Caco-2 (cell line): ENCODE measurements at regions not wholly inside any gene's neighbourhood (a gene's known extent, or its start where the extent isn't known, plus 50 kb on each side); places are given as distances from the start of the nearest gene placed in this dataset.

Experiments
- BruUV-seq: library from RNA; stranded (reverse); fragments of 400-500 nt; replicated peaks from 2 replicates; lab custom pipeline; 2021; lab: Mats Ljungman, UMichigan
- CTCF ChIA-PET: fragments of 300-600 bp; sonication (Branson Sonifier 250); formaldehyde crosslinking; loops from one replicate; lab custom pipeline; 2022; ENCODE audit warnings: antibody characterized with exemption; lab: Charles Lee
- POLR2A ChIA-PET: fragments of 300-600 bp; sonication (Branson Sonifier 250); formaldehyde crosslinking; loops from one replicate; lab custom pipeline; 2022; ENCODE audit warnings: antibody characterized with exemption; lab: Charles Lee
- DNase-seq, 2 experiments: peaks; one replicate each; pipeline versions ENCODE4 v3.0.0 to v3.0.0-alpha.2; 2020 to 2022
- H3K27me3 ChIP-seq: replicated peaks from 2 replicates; pipeline ENCODE4 v1.6.0; 2011; ENCODE audit warnings: low read length; ENCODE audit not compliant: control insufficient read depth, insufficient read depth
- H3K36me3 ChIP-seq: 2 replicates; pipeline ENCODE4 v1.5.1; 2011; ENCODE audit warnings: low read length; ENCODE audit not compliant: control insufficient read depth, insufficient read depth
- H3K4me1 ChIP-seq: fragments of 250-450 bp; sonication (Bioruptor Pico); 2 replicates; pipeline ENCODE4 v1.5.1; 2020; ENCODE audit warnings: mild to moderate bottlenecking
- H3K4me3 ChIP-seq: 2 replicates; pipeline ENCODE4 v1.5.1; 2011; ENCODE audit warnings: low read depth, mild to moderate bottlenecking, control low read depth, low read length
- H3K9me3 ChIP-seq: fragments of 250-450 bp; sonication (Bioruptor Pico); 2 replicates; pipeline ENCODE4 v1.5.1; 2020; ENCODE audit warnings: mild to moderate bottlenecking, moderate library complexity
- H3K27ac Mint-ChIP-seq: one replicate; pipeline ENCODE4 v1.8.0; 2022; ENCODE audit warnings: mixed read lengths; ENCODE audit not compliant: unreplicated experiment
- H3K27me3 Mint-ChIP-seq: one replicate; pipeline ENCODE4 v1.8.0; 2022; ENCODE audit warnings: mixed read lengths; ENCODE audit not compliant: insufficient read depth, unreplicated experiment
- H3K36me3 Mint-ChIP-seq: one replicate; pipeline ENCODE4 v1.8.0; 2022; ENCODE audit warnings: mild to moderate bottlenecking, mixed read lengths; ENCODE audit not compliant: insufficient read depth, unreplicated experiment
- H3K4me1 Mint-ChIP-seq: one replicate; pipeline ENCODE4 v1.8.0; 2022; ENCODE audit warnings: low read depth, mixed read lengths; ENCODE audit not compliant: unreplicated experiment
- H3K4me3 Mint-ChIP-seq: one replicate; pipeline ENCODE4 v1.8.0; 2022; ENCODE audit warnings: mild to moderate bottlenecking, moderate library complexity, mixed read lengths; ENCODE audit not compliant: unreplicated experiment
- H3K9me3 Mint-ChIP-seq: one replicate; pipeline ENCODE4 v1.8.0; 2022; ENCODE audit warnings: mixed read lengths; ENCODE audit not compliant: unreplicated experiment
- CTCF ChIP-seq, 2 experiments: fragments of 200-600 bp in 1 of 2; IDR thresholded peaks; 1 replicate in 1 of 2; 2 replicates in 1 of 2; pipeline versions ENCODE4 v1.5.1 to v1.8.0; 2011 to 2022; ENCODE audit warnings: antibody characterized with exemption in 1 of 2, control low read depth in 1 of 2, inconsistent platforms in 1 of 2, low read depth in 1 of 2, low read length in 1 of 2, mild to moderate bottlenecking in 1 of 2, moderate library complexity in 1 of 2; ENCODE audit not compliant: insufficient read depth in 1 of 2, severe bottlenecking in 1 of 2, unreplicated experiment in 1 of 2
- intact Hi-C: fragments of 100-400 bp; cut with micrococcal nuclease; formaldehyde crosslinking; loops from one replicate; pipeline ENCODE4 v1.10.0; 2022; ENCODE audit not compliant: unreplicated experiment

GRCh38 chr7:109407756-109408155, 838.1 kb downstream of the DNAJB9 start:
- no peak overlapping the region for H3K4me3 ChIP-seq
- intact Hi-C loops: no loop called here

GRCh38 chr7:109437957-109438356, 868.3 kb downstream of the DNAJB9 start:
- H3K4me1 Mint-ChIP-seq: no peaks in the 10 kb centered on the region
- ChIA-PET CTCF (no interaction called here), POLR2A (no interaction called here)
- H3K4me1 ChIP-seq: no peaks in the 10 kb centered on the region
- DNase-seq: no peak
- no peaks in the 10 kb centered on the region for H3K9me3 ChIP-seq
- no peaks in the 10 kb centered on the region for H3K27me3 Mint-ChIP-seq
- no peak overlapping the region for H3K4me3 Mint-ChIP-seq
- no peak overlapping the region for H3K4me3 ChIP-seq
- H3K27me3 ChIP-seq: no peaks in the 10 kb centered on the region
- no peaks in the 10 kb centered on the region for H3K36me3 Mint-ChIP-seq
- no peaks in the 10 kb centered on the region for H3K36me3 ChIP-seq
- no peaks in the 10 kb centered on the region for H3K9me3 Mint-ChIP-seq
- no peak overlapping the region for H3K27ac Mint-ChIP-seq
- intact Hi-C loops: no loop called here
- TF ChIP-seq CTCF (IDR thresholded peaks at IDR 0.05; ENCODE audit: insufficient read depth in 1 of 2, low read depth in 1 of 2, low read length in 1 of 2, severe bottlenecking in 1 of 2, unreplicated experiment in 1 of 2): no peak
- BruUV-seq: no TSS peak

More at GRCh38 chr7:109407756-109408155, 838.1 kb downstream of the DNAJB9 start:
- Histone ChIP-seq H3K27me3 (no peaks in the 10 kb centered on the region), H3K9me3 (no peaks in the 10 kb centered on the region), H3K36me3 (no peaks in the 10 kb centered on the region), H3K4me1 (no peaks in the 10 kb centered on the region)
- ChIA-PET POLR2A (no interaction called here), CTCF (no interaction called here)
- no peak for TF ChIP-seq CTCF (IDR thresholded peaks at IDR 0.05; ENCODE audit: insufficient read depth in 1 of 2, low read depth in 1 of 2, low read length in 1 of 2, severe bottlenecking in 1 of 2, unreplicated experiment in 1 of 2)
- Mint-ChIP-seq H3K4me1 (no peaks in the 10 kb centered on the region), H3K27me3 (peaks cover 3% of the 10 kb centered on the region), H3K9me3 (no peaks in the 10 kb centered on the region), H3K36me3 (no peaks in the 10 kb centered on the region), H3K4me3 (no peak overlapping the region), H3K27ac (no peak overlapping the region)
- BruUV-seq: no TSS peak
- DNase-seq: no peak

GRCh38 chr7:109449760-109450159, 880.1 kb downstream of the DNAJB9 start:
- POLR2A ChIA-PET: no interaction called here
- CTCF ChIA-PET: no interaction called here
- TF ChIP-seq CTCF (IDR thresholded peaks at IDR 0.05; ENCODE audit: insufficient read depth in 1 of 2, low read depth in 1 of 2, low read length in 1 of 2, severe bottlenecking in 1 of 2, unreplicated experiment in 1 of 2): no peak
- no peak overlapping the region for H3K4me3 Mint-ChIP-seq
- BruUV-seq: no TSS peak
- H3K27me3 ChIP-seq: no peaks in the 10 kb centered on the region
- H3K9me3 ChIP-seq: no peaks in the 10 kb centered on the region
- H3K4me1 ChIP-seq: peaks cover 10% of the 10 kb centered on the region
- H3K36me3 Mint-ChIP-seq: no peaks in the 10 kb centered on the region
- H3K27me3 Mint-ChIP-seq: no peaks in the 10 kb centered on the region
- H3K9me3 Mint-ChIP-seq: peaks cover 37% of the 10 kb centered on the region
- no peaks in the 10 kb centered on the region for H3K36me3 ChIP-seq
- H3K27ac Mint-ChIP-seq: no peak overlapping the region
- DNase-seq: no peak
- intact Hi-C loops: no loop called here
- no peak overlapping the region for H3K4me3 ChIP-seq
- peaks cover 7% of the 10 kb centered on the region for H3K4me1 Mint-ChIP-seq
